IPS-20b (cell line): ENCODE measurements at regions not wholly inside any gene's neighbourhood (a gene's known extent, or its start where the extent isn't known, plus 50 kb on each side); places are given as distances from the start of the nearest gene placed in this dataset.
"Not testable (repeated sequence)": the region's sequence is repeated elsewhere in the genome, so short reads cannot be mapped to it uniquely, and the experiment has no call there.

ENCODE experiments used
- H3K27ac ChIP-seq: one replicate; pipeline ENCODE4 v1.5.1; 2013; ENCODE audit warnings: low read length
- H3K27me3 ChIP-seq: 2 replicates; pipeline ENCODE4 v1.6.1; 2013; ENCODE audit warnings: mild to moderate bottlenecking, low read length, inconsistent platforms; ENCODE audit not compliant: insufficient read depth
- H3K36me3 ChIP-seq: 2 replicates; pipeline ENCODE4 v1.6.1; 2013; ENCODE audit warnings: low read depth, mild to moderate bottlenecking, inconsistent platforms, low read length, moderate library complexity; ENCODE audit not compliant: insufficient read depth
- H3K4me1 ChIP-seq: 2 replicates; pipeline ENCODE4 v1.6.1; 2013; ENCODE audit warnings: mild to moderate bottlenecking, control low read depth, inconsistent platforms, low read length, moderate library complexity; ENCODE audit not compliant: insufficient read depth
- H3K4me3 ChIP-seq: 2 replicates; pipeline ENCODE4 v1.5.1; 2013; ENCODE audit warnings: mild to moderate bottlenecking, low read length, inconsistent platforms
- H3K9ac ChIP-seq: 2 replicates; pipeline ENCODE4 v1.6.1; 2013; ENCODE audit warnings: low read depth, mild to moderate bottlenecking, inconsistent platforms, low read length, moderate library complexity
- H3K9me3 ChIP-seq: 2 replicates; pipeline ENCODE4 v1.6.1; 2013; ENCODE audit warnings: mild to moderate bottlenecking, low read depth, low read length, inconsistent platforms; ENCODE audit not compliant: insufficient read depth

DNA sequence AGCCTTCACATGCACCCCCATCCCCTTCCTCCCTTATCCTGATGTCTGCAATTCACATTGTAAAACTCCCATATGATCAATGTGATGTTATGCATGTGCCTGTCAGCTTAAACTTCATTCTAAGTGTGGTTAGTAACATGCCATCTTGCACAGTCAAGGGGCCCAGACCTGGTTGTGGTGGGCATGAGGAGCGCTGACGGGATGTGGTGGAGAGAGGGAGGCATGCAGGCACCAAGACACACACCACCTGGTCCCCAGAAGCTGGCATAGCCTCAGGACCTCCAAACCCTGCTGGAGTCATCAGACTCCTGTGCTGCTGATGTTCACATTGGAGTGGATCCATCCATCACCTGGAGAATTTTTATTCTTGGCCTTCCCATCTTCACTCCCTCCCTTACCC, 90.5 kb upstream of the ABCC4 start:
- no peak overlapping the region for H3K4me3 ChIP-seq
- no peaks in the 10 kb centered on the region for H3K36me3 ChIP-seq
- no peaks in the 10 kb centered on the region for H3K9me3 ChIP-seq
- H3K27ac ChIP-seq = no peak overlapping the region
- no peaks in the 10 kb centered on the region for H3K4me1 ChIP-seq
- no peaks in the 10 kb centered on the region for H3K27me3 ChIP-seq
- no peak overlapping the region for H3K9ac ChIP-seq

DNA sequence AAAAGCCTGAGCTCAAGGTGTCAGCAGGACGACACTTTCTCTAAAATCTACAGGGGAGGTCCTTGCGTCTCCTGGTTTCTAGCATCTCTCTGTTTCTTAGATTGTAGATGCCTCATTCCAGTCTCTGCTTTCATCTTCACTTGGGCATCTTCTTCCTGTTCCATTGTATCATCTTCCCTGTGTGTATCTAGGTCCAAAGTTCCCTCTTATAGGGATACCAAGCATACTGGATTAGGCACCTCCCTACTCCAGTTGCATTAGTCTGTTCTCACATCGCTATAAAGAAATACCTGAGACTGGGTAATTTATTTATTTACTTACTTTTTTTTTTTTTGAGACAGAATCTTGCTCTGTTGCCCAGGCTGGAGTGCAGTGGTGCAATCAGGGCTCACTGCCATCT, 91.3 kb upstream of the ABCC4 start:
- no peaks in the 10 kb centered on the region for H3K27me3 ChIP-seq

DNA sequence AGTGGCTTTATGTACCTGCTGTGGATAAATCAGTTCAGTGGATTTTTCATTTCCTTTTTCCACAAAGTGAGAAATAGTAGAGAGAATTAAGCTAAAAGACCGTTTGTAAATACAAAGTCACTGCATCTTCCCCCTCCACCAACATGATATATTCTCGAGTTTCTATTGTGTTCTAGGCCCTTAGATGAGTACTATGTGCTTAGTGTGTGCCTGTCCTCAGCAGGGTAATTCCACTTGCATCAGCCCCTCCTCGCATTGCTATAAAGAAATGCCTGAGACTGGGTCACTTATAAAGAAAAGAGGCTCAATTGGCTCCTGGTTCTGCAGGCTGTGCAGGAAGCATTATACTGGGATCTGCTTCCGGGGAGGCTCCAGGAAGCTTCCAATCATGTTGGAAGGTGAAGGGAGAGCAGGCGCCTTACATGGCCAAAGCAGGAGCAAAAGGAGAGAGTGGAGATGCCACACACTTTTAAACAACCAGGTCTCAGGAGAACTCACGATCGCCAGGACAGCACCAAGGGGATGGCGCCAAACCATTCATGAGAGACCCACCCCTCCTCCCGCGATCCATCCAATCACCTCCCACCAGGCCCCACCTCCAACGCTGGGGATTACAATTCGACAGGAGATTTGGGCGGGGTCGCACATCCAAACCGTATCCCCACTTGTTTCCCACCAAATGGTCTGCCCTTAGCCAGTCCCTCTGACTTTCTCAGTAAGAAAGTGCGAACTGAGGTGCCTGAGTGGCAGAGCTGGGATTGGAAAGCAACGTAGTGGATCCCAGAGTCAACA, 102.3 kb upstream of the ABCC4 start:
- Histone ChIP-seq H3K9ac (peak overlapping the region; percentile 69; the same call in 1 of the 2 replicates), H3K4me3 (peak overlapping the region; percentile 82)

More for the DNA sequence above, 91.3 kb upstream of the ABCC4 start:
- no peaks in the 10 kb centered on the region for H3K9me3 ChIP-seq
- H3K36me3 ChIP-seq = no peaks in the 10 kb centered on the region
- no peak overlapping the region for H3K27ac ChIP-seq
- H3K4me3 ChIP-seq = no peak overlapping the region
- no peaks in the 10 kb centered on the region for H3K4me1 ChIP-seq
- H3K9ac ChIP-seq = no peak overlapping the region

DNA sequence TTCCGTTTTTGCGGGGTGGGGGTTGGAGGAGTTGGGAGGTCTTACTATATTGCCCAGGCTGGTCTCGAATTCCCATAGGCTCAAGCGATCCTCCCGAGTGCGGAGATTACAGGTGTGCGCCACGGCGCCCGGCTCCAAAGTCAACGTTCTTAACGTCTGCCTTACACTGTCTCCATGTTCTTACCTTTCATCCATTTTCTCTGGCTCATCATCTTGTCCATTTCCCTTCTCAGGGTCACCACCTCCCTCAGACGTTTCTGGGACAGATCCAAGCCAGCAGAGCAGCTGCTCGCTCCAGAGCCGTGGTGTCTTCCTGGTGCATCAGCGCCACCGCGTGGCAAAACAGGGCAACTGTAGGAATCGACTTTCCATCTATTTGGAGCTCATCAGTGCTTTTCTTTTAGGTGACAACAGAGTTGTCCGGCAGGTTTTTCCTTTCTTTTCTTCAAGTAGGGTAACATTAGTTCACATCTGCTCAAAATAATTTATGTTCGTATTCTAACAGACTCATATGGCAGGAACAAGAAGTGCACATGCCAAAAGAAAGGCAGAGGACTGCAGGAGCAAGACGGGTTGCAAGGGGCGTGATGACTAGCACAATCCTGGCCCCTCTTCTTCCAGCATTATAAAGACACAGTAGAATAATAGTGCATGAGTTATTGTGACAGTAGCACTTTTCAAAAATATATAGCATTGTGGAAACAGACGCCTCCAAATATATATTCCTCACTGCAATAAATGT, 103.1 kb upstream of the ABCC4 start:
- H3K36me3 ChIP-seq = no peaks in the 10 kb centered on the region
- H3K9ac ChIP-seq = peak overlapping the region; percentile 69; the same call in 1 of the 2 replicates
- H3K4me1 ChIP-seq = peaks cover 5% of the 10 kb centered on the region; the same call in 1 of the 2 replicates
- H3K4me3 ChIP-seq = peak overlapping the region; percentile 82
- H3K27ac ChIP-seq = no peak overlapping the region
- no peaks in the 10 kb centered on the region for H3K9me3 ChIP-seq
- H3K27me3 ChIP-seq = no peaks in the 10 kb centered on the region

More for the DNA sequence above, 102.3 kb upstream of the ABCC4 start:
- H3K36me3 ChIP-seq = no peaks in the 10 kb centered on the region
- no peaks in the 10 kb centered on the region for H3K9me3 ChIP-seq
- H3K4me1 ChIP-seq = peaks cover 5% of the 10 kb centered on the region; the same call in 1 of the 2 replicates
- no peak overlapping the region for H3K27ac ChIP-seq
- no peaks in the 10 kb centered on the region for H3K27me3 ChIP-seq

DNA sequence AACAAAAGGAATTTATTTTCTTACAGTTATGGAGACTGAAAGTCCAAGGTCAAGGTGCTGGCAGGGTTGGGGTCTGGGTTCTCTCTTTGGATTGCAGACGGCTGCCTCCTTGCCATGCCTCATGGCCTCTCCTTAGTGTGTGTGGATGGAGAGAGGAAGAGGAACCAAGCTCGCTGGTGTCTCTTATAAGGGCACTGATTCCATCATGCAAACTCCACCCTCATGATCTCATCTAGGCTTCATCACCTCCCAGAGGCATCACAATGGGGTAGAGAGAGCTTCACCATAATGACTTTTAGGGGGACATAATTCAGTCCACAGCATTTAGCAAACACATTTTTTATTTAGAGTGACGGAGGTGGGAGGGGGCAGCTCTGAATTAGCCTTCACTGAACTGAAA, 104.9 kb upstream of the ABCC4 start:
- no peak overlapping the region for H3K4me3 ChIP-seq
- peaks cover 5% of the 10 kb centered on the region; the same call in 1 of the 2 replicates for H3K4me1 ChIP-seq
- H3K36me3 ChIP-seq = no peaks in the 10 kb centered on the region
- H3K9ac ChIP-seq = no peak overlapping the region
- H3K27me3 ChIP-seq = no peaks in the 10 kb centered on the region
- H3K9me3 ChIP-seq = no peaks in the 10 kb centered on the region
- H3K27ac ChIP-seq = no peak overlapping the region

DNA sequence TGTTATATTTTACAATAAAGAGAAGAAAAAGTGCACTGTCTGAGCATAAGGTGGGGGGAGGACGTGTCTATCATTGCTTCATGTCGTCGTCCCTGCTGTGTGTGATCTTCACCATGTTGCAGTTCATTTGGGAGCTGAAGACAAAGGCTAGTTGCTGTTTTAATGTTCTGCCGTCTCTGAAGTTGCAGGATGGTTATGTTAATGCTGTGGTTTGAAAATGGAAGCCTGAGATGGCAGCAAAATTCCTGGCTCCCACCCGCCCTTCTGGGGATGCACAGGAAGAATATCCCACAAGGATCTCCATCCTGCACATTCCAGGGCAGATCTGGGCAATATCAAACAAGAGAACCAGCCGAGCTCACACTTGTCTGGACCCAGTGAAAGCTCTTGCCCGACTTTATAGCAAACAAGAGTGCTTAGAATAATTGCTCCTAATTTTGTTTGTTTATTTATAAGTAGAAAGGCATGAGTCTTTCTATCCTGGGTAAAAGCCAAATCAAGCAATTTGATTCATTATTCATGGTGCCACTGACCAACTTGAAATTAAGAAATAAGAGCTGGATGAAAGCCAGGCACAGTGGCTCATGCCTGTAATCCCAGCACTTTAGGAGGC, 110.3 kb upstream of the ABCC4 start:
- Histone ChIP-seq H3K4me1 (no peaks in the 10 kb centered on the region), H3K27ac (no peak overlapping the region)

DNA sequence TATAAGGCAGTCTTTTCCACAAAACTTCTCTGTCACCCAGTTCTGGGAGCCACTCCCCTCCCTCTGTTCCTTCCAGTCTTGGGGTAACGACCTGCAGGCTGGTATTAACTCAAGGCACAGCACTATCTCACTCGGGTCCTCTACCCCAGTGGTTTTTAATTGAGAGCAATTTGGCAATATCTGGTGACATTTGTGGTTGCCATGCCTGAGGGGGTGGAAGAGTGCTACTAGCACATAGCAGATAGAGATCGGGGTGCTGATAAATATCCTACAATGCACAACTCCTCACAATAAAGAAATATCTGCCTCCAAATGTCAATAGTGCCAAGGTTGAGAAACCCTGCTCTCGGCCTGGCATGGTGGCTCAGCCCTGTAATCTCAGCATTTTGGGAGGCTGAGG, 117.7 kb upstream of the ABCC4 start:
- Histone ChIP-seq H3K9me3 (no peaks in the 10 kb centered on the region), H3K27ac (no peak overlapping the region), H3K4me3 (no peak overlapping the region), H3K27me3 (no peaks in the 10 kb centered on the region), H3K4me1 (no peaks in the 10 kb centered on the region), H3K36me3 (no peaks in the 10 kb centered on the region), H3K9ac (no peak overlapping the region)

More for the DNA sequence above, 110.3 kb upstream of the ABCC4 start:
- Histone ChIP-seq H3K9me3 (no peaks in the 10 kb centered on the region), H3K4me3 (no peak overlapping the region), H3K36me3 (no peaks in the 10 kb centered on the region), H3K9ac (no peak overlapping the region), H3K27me3 (no peaks in the 10 kb centered on the region)

DNA sequence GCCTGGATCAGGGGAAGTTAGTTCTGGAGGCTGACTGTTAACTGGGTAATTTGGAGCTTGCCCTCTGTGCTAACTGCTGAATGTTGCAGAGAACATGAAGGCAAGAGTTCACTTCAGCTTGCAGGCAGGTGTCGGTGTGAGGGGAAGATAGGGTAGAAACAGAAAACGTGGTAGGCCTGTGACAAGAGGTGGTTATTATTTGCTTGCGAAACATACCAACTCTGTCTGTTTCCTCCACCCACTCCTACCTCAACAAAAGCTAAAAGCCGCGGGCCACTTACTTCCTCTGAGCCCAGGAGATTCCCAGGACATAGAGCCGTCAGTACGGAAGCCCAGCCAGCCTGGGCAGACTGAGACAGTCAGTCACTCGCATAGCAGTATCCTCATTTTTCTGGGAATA, 119.2 kb upstream of the ABCC4 start:
- Histone ChIP-seq H3K27ac (no peak overlapping the region), H3K27me3 (no peaks in the 10 kb centered on the region), H3K9me3 (no peaks in the 10 kb centered on the region), H3K9ac (no peak overlapping the region), H3K36me3 (no peaks in the 10 kb centered on the region), H3K4me3 (no peak overlapping the region), H3K4me1 (no peaks in the 10 kb centered on the region)

DNA sequence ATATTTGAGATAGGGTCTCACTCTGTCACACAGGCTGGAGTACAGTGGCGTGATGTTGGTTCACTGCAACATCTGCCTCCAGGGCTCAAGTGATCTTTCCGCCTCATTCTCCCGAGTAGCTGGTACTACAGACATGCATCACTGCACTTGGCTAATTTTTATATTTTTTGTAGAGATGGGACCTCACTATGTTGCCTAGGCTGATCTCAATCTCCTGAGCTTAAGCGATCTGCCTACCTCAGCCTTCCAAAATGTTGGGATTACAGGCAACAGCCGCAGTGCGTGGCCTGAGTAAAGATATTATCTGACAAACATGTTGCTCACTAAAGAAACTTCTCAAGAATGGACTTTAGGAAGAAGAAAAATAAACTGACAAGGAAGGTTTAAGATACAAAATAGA, 125.4 kb upstream of the ABCC4 start:
- Histone ChIP-seq H3K4me3 (no peak overlapping the region), H3K27me3 (no peaks in the 10 kb centered on the region), H3K4me1 (no peaks in the 10 kb centered on the region), H3K9ac (no peak overlapping the region), H3K9me3 (no peaks in the 10 kb centered on the region), H3K27ac (no peak overlapping the region), H3K36me3 (no peaks in the 10 kb centered on the region)

DNA sequence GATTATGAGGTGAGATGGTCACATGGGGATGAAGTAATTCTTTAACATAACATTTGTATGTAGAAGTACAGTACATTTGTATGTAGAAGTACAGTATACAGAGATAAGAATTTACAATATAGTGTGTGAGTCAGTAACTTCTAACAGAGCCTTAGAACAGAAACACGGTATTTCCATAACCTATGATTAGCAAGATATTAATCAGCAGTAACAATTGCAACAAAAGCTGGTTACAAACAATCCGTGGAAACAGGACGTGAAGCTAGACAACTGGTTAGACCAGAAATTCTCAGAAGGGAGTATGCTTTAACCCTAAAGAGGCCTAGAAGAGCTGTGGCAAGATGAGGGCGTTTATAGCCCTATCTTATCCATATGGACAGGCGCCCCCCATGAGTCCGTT, 122.0 kb upstream of the CLDN10 start:
- not testable (repeated sequence) for H3K27ac ChIP-seq, H3K9ac ChIP-seq, H3K36me3 ChIP-seq, H3K27me3 ChIP-seq, H3K4me1 ChIP-seq, H3K9me3 ChIP-seq, H3K4me3 ChIP-seq

DNA sequence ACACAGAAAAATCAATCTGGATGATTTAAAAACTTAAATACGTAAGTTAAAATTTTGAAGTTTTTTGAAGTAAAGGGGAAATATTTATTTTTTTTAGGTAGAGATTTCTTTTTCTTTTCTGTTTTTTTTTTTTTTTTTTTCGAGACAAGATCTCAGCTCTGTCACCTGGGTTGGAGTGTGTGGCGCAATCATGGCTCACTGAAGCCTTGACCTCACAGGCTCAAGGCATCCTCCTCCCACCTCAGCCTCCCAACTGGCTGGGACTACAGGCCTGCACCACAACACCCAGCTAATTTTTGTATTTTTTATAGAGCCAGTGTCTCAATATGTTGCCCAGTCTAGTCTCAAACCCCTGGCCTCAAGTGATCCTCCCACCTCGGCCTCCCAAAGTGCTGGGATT, 120.4 kb upstream of the CLDN10 start:
- Histone ChIP-seq H3K4me3 (no peak overlapping the region), H3K27ac (no peak overlapping the region), H3K9ac (no peak overlapping the region), H3K36me3 (no peaks in the 10 kb centered on the region), H3K27me3 (no peaks in the 10 kb centered on the region), H3K9me3 (no peaks in the 10 kb centered on the region), H3K4me1 (no peaks in the 10 kb centered on the region)
